Thoracic aorta (tissue), 2 donors: ENCODE measurements at regions not wholly inside any gene's neighbourhood (a gene's known extent, or its start where the extent isn't known, plus 50 kb on each side); places are given as distances from the start of the nearest gene placed in this dataset.
"Not testable (repeated sequence)": the region's sequence is repeated elsewhere in the genome, so short reads cannot be mapped to it uniquely, and the experiment has no call there.

Experiments used
- ATAC-seq: fragments of 150-250 bp; one replicate; pipeline ENCODE4 v1.8.0; 2017; ENCODE audit warnings: low read depth; ENCODE audit not compliant: insufficient number of reproducible peaks, low FRiP score
- DNase-seq: peaks from one replicate; pipeline ENCODE4 v3.0.0-alpha.2; 2020; ENCODE audit warnings: low spot score
- H3K27ac ChIP-seq, 2 donors: fragments of 200-600 bp; sonication (generic); 1 replicate in 1 of 2; 2 replicates in 1 of 2; pipeline ENCODE4 v1.5.1; 2016; ENCODE audit warnings: mild to moderate bottlenecking in 2 of 2, moderate library complexity in 2 of 2
- H3K27me3 ChIP-seq: fragments of 200-600 bp; sonication (generic); replicated peaks from 2 replicates; pipeline ENCODE4 v1.6.0; 2016; ENCODE audit warnings: mild to moderate bottlenecking; ENCODE audit not compliant: insufficient read depth
- H3K36me3 ChIP-seq: fragments of 200-600 bp; sonication (generic); one replicate; pipeline ENCODE4 v1.5.1; 2016
- H3K4me1 ChIP-seq, 2 donors: fragments of 200-600 bp; sonication (generic); 1 replicate in 1 of 2; 2 replicates in 1 of 2; pipeline versions ENCODE4 v1.5.1 to v1.6.0; 2016; ENCODE audit warnings: low read depth in 2 of 2, mild to moderate bottlenecking in 1 of 2; ENCODE audit not compliant: control insufficient read depth in 1 of 2
- H3K4me3 ChIP-seq: fragments of 200-600 bp; sonication (generic); 2 replicates; pipeline ENCODE4 v1.5.1; 2016; ENCODE audit warnings: mild to moderate bottlenecking
- H3K9me3 ChIP-seq: fragments of 200-600 bp; sonication (generic); 2 replicates; pipeline ENCODE4 v1.5.1; 2016
- CTCF ChIP-seq: fragments of 200-600 bp; sonication (generic); IDR thresholded peaks from one replicate; pipeline ENCODE4 v1.5.1; 2019; ENCODE audit warnings: antibody characterized with exemption

GRCh38 chr1:184181044-184181443 lies 129.5 kb downstream of the TSEN15 start:
- H3K36me3 ChIP-seq = no peaks in the 10 kb centered on the region
- H3K4me1 ChIP-seq = no peaks in the 10 kb centered on the region
- no peak overlapping the region for H3K4me3 ChIP-seq
- ATAC-seq = no peak
- H3K27ac ChIP-seq = no peak overlapping the region
- TF ChIP-seq CTCF = no peak
- no peaks in the 10 kb centered on the region for H3K27me3 ChIP-seq
- H3K9me3 ChIP-seq = no peaks in the 10 kb centered on the region
- DNase-seq = no peak

- Histone ChIP-seq H3K27me3 (no peaks in the 10 kb centered on the region), H3K4me1 (no peaks in the 10 kb centered on the region), H3K4me3 (no peak overlapping the region), H3K27ac (no peak overlapping the region), H3K36me3 (no peaks in the 10 kb centered on the region), H3K9me3 (no peaks in the 10 kb centered on the region)
- ATAC-seq = no peak
- TF ChIP-seq CTCF = no peak
- no peak for DNase-seq
Observed at GRCh38 chr1:184183919-184184318, 132.4 kb downstream of the TSEN15 start.

GRCh38 chr1:184184614-184185013 lies 133.1 kb downstream of the TSEN15 start:
- not testable (repeated sequence) for H3K4me3 ChIP-seq, H3K27me3 ChIP-seq, ATAC-seq, H3K36me3 ChIP-seq, DNase-seq, H3K4me1 ChIP-seq, H3K27ac ChIP-seq, H3K9me3 ChIP-seq

GRCh38 chr1:184185347-184185746 lies 133.8 kb downstream of the TSEN15 start:
- no peak for DNase-seq
- no peak for ATAC-seq
- TF ChIP-seq CTCF = no peak
- Histone ChIP-seq H3K4me3 (no peak overlapping the region), H3K27ac (no peak overlapping the region), H3K4me1 (no peaks in the 10 kb centered on the region), H3K9me3 (no peaks in the 10 kb centered on the region), H3K27me3 (no peaks in the 10 kb centered on the region), H3K36me3 (no peaks in the 10 kb centered on the region)

GRCh38 chr1:184186167-184186566 lies 134.6 kb downstream of the TSEN15 start:
- no peak for DNase-seq
- Histone ChIP-seq H3K36me3 (no peaks in the 10 kb centered on the region), H3K4me1 (peaks cover 0 to 3% of the 10 kb centered on the region in 2 donors), H3K4me3 (no peak overlapping the region), H3K27ac (no peak overlapping the region), H3K9me3 (no peaks in the 10 kb centered on the region), H3K27me3 (no peaks in the 10 kb centered on the region)
- TF ChIP-seq CTCF = no peak
- no peak for ATAC-seq

- DNase-seq = no peak
Observed at GRCh38 chr1:184187097-184187496, 135.6 kb downstream of the TSEN15 start.

More at GRCh38 chr1:184187097-184187496, 135.6 kb downstream of the TSEN15 start:
- no peak for TF ChIP-seq CTCF
- no peaks in the 10 kb centered on the region for H3K27me3 ChIP-seq
- no peaks in the 10 kb centered on the region for H3K9me3 ChIP-seq
- H3K4me1 ChIP-seq = peaks cover 0 to 8% of the 10 kb centered on the region in 2 donors
- no peak overlapping the region for H3K27ac ChIP-seq
- no peak overlapping the region for H3K4me3 ChIP-seq
- no peak for ATAC-seq
- H3K36me3 ChIP-seq = no peaks in the 10 kb centered on the region
